Loucy (cell line): ENCODE measurements at regions not wholly inside any gene's neighbourhood (a gene's known extent, or its start where the extent isn't known, plus 50 kb on each side); places are given as distances from the start of the nearest gene placed in this dataset.

Experiments
- EZH2phosphoT487 ChIP-seq: fragments of 200-600 bp; IDR thresholded peaks from 2 replicates; pipeline ENCODE4 v1.6.1; 2018; ENCODE audit warnings: antibody characterized with exemption, mild to moderate bottlenecking, moderate library complexity, borderline replicate concordance
- TF ChIP-seq, protein P1 (sequence below): fragments of 200-600 bp; sonication (generic); conservative IDR thresholded peaks from 2 replicates; pipeline ENCODE4 v1.5.1; 2014; ENCODE audit warnings: mild to moderate bottlenecking, antibody characterized with exemption, low read length

DNA sequence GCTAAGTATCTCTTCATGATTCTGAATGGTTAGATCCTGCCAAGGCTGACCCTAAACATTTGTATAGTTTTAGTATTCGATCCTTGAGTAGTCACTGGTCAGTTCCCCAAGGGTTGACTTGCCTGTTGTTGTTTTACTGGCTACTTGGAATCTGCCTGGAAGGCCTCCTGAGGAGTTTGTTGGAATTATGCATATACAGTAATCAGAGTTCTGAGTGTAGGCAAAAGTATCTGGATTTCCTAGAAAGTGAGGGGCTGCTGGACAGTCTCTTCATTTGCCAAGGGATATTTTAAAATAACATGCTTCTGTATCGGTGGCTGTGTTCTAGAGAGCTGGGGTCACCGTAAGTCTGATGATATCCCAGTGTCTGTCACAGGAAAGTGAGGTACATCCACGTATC is 333.2 kb upstream of the C2CD4B start:
- TF ChIP-seq, protein P1, sequence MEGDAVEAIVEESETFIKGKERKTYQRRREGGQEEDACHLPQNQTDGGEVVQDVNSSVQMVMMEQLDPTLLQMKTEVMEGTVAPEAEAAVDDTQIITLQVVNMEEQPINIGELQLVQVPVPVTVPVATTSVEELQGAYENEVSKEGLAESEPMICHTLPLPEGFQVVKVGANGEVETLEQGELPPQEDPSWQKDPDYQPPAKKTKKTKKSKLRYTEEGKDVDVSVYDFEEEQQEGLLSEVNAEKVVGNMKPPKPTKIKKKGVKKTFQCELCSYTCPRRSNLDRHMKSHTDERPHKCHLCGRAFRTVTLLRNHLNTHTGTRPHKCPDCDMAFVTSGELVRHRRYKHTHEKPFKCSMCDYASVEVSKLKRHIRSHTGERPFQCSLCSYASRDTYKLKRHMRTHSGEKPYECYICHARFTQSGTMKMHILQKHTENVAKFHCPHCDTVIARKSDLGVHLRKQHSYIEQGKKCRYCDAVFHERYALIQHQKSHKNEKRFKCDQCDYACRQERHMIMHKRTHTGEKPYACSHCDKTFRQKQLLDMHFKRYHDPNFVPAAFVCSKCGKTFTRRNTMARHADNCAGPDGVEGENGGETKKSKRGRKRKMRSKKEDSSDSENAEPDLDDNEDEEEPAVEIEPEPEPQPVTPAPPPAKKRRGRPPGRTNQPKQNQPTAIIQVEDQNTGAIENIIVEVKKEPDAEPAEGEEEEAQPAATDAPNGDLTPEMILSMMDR: no peak
- no peak for TF ChIP-seq EZH2phosphoT487
